Tibial artery (tissue), 4 donors: ENCODE measurements at regions not wholly inside any gene's neighbourhood (a gene's known extent, or its start where the extent isn't known, plus 50 kb on each side); places are given as distances from the start of the nearest gene placed in this dataset.

Experiments
- DNase-seq, 2 donors: peaks; one replicate each; pipeline ENCODE4 v3.0.0-alpha.2; 2019
- H3K27ac ChIP-seq, 2 donors: fragments of 200-600 bp; sonication (generic) in 1 of 2; 1 replicate in 1 of 2; 2 replicates in 1 of 2; pipeline ENCODE4 v1.5.1; 2018 to 2019; ENCODE audit warnings: mild to moderate bottlenecking in 1 of 2
- H3K27me3 ChIP-seq, 2 donors: fragments of 200-600 bp; sonication (generic) in 1 of 2; one replicate each; pipeline versions ENCODE4 v1.5.1 to v1.6.0; 2016 to 2019
- H3K36me3 ChIP-seq, 3 donors: fragments of 200-600 bp; sonication (generic) in 2 of 3; one replicate each; pipeline ENCODE4 v1.5.1; 2016 to 2019; ENCODE audit warnings: mild to moderate bottlenecking in 2 of 3
- H3K4me1 ChIP-seq, 4 donors: fragments of 200-600 bp; sonication (generic) in 2 of 4; 1 replicate in 3 of 4; 2 replicates in 1 of 4; pipeline ENCODE4 v1.5.1; 2016 to 2019
- H3K4me3 ChIP-seq, 2 donors: fragments of 200-600 bp; sonication (generic) in 1 of 2; 1 replicate in 1 of 2; 2 replicates in 1 of 2; pipeline ENCODE4 v1.5.1; 2018 to 2019; ENCODE audit warnings: mild to moderate bottlenecking in 2 of 2
- H3K9me3 ChIP-seq, 3 donors: fragments of 200-600 bp; sonication (generic) in 1 of 3; one replicate each; pipeline ENCODE4 v1.5.1; 2016 to 2019
- intact Hi-C: fragments of 100-400 bp; cut with DNase I; formaldehyde crosslinking; loops from one replicate; pipeline ENCODE4 v1.15.0; 2023; ENCODE audit warnings: low total_unique reads
- TF ChIP-seq, protein P1 (sequence below), 2 experiments: fragments of 200-600 bp in 1 of 2; fragments of 450-650 bp in 1 of 2; IDR thresholded peaks; one replicate each; pipeline ENCODE4 v1.5.1; 2017 to 2019; ENCODE audit warnings: antibody characterized with exemption in 2 of 2, mild to moderate bottlenecking in 1 of 2, moderate library complexity in 1 of 2

DNA sequence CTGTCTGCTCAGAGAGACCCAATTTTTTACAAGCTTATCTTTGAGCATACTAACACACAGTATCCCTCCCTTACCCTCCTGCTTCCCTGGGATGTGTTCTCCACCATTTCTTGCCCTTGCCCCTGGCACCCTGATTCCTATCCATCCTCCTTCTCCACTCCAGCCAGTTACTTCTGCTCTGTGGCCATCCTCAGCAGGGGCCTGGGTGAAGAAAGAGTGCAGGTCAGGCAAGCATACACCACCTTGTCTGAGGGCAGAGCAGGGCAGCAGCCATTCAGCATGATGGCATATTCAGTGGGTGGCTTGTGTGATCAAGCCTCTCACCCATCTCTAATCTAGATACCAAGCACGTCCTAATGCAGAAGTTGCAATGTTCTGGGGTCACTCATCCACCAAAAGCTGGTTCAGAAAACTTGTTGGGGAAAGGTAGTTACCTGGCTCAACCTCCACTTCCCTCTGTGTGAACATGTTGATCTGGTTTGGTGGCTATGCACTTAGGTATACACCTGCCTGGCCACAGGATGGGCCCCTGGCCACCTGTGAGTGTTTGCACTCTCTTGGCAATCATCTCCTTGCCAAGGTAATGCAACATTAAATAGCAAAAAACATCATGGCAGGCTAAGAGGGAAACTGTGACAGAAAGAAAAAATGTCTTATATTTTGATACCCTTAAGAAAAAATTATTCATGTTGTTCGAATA, 900.3 kb upstream of the MIR17HG start:
- Histone ChIP-seq H3K4me3 (no peak overlapping the region), H3K4me1 (peaks cover 0 to 19% (median 6%) of the 10 kb centered on the region in 4 donors), H3K27me3 (no peaks in the 10 kb centered on the region), H3K27ac (no peak overlapping the region), H3K9me3 (no peaks in the 10 kb centered on the region), H3K36me3 (no peaks in the 10 kb centered on the region)
- DNase-seq: no peak
- intact Hi-C loops: no loop called here
- TF ChIP-seq, protein P1, sequence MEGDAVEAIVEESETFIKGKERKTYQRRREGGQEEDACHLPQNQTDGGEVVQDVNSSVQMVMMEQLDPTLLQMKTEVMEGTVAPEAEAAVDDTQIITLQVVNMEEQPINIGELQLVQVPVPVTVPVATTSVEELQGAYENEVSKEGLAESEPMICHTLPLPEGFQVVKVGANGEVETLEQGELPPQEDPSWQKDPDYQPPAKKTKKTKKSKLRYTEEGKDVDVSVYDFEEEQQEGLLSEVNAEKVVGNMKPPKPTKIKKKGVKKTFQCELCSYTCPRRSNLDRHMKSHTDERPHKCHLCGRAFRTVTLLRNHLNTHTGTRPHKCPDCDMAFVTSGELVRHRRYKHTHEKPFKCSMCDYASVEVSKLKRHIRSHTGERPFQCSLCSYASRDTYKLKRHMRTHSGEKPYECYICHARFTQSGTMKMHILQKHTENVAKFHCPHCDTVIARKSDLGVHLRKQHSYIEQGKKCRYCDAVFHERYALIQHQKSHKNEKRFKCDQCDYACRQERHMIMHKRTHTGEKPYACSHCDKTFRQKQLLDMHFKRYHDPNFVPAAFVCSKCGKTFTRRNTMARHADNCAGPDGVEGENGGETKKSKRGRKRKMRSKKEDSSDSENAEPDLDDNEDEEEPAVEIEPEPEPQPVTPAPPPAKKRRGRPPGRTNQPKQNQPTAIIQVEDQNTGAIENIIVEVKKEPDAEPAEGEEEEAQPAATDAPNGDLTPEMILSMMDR (IDR thresholded peaks at IDR 0.05): no peak

DNA sequence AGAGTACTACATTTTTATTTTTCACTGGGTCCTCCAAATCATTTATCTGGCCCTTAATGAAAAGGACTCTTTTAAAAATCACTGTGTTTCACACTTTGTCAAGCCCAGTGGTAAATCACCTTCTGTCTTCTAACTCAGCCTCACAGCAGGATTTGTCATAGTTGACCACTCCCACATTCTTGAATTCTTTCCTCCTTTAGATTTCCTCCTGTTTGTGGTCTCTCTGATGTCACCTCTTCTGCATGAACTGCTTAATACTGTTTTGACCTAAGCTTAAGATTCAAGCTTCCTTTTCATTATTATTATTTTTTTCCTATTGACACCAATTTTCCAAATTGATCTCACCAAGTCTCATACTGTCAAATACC, 899.8 kb upstream of the MIR17HG start:
- no peak for DNase-seq
- TF ChIP-seq, protein P1 (IDR thresholded peaks at IDR 0.05): no peak
- Histone ChIP-seq H3K4me3 (no peak overlapping the region), H3K27ac (no peak overlapping the region), H3K4me1 (peaks cover 0 to 19% (median 6%) of the 10 kb centered on the region in 4 donors), H3K36me3 (no peaks in the 10 kb centered on the region), H3K9me3 (no peaks in the 10 kb centered on the region), H3K27me3 (no peaks in the 10 kb centered on the region)
- intact Hi-C loops: no loop called here

DNA sequence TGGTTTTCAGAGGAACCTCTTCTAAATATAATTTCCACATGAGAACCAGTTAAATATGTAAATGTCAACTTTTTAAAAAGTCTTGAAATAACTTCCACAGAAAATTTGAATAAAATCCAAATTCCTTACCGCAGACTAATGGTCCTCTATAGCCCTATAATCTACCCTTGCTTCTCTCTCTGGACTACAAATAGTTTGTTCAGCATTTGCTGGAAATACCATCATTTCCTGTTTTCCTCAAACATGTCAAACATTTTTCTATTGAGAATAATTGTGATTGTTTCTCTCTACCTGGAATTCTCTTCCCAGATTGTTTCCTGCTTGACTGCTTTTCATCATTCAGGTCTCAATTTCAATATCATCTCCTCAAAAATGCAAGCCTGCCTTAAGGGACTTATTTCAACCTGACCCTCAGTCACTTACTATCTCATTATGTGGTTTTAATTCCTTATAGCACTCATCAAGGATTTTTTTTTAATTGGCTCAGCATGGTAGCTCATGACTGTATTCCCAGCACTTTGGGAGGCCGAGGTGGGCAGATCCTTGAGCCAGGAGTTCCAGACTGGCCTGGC, 898.9 kb upstream of the MIR17HG start:
- Histone ChIP-seq H3K27me3 (no peaks in the 10 kb centered on the region), H3K4me1 (peaks cover 0 to 19% (median 6%) of the 10 kb centered on the region in 4 donors), H3K9me3 (no peaks in the 10 kb centered on the region), H3K4me3 (no peak overlapping the region), H3K27ac (no peak overlapping the region), H3K36me3 (no peaks in the 10 kb centered on the region)
- intact Hi-C loops: no loop called here
- TF ChIP-seq, protein P1 (IDR thresholded peaks at IDR 0.05): no peak
- no peak for DNase-seq

DNA sequence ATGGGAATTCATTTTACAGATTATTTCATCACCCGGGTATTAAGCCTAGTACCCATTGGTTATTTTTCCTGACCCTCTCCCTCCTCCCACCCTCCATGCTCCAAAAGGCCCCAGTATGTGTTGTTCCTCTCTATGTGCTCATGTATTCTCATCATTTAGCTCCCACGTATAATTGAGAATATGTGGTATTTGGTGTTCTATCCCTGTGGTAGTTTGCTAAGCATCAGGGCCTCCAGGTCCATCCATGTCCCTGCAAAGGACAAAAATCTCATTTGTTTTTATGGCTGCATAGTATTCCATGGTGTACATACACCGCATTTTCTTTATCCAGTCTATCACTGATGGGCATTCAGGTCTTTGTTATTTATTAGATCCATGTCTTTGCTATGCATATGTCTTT, 894.1 kb upstream of the MIR17HG start:
- H3K36me3 ChIP-seq: no peaks in the 10 kb centered on the region
- intact Hi-C loops: no loop called here
- no peak overlapping the region for H3K4me3 ChIP-seq
- DNase-seq: no peak
- H3K4me1 ChIP-seq: peaks cover 0 to 3% (median 0%) of the 10 kb centered on the region in 4 donors
- TF ChIP-seq, protein P1 (IDR thresholded peaks at IDR 0.05): no peak
- H3K27me3 ChIP-seq: no peaks in the 10 kb centered on the region
- no peaks in the 10 kb centered on the region for H3K9me3 ChIP-seq
- H3K27ac ChIP-seq: no peak overlapping the region

DNA sequence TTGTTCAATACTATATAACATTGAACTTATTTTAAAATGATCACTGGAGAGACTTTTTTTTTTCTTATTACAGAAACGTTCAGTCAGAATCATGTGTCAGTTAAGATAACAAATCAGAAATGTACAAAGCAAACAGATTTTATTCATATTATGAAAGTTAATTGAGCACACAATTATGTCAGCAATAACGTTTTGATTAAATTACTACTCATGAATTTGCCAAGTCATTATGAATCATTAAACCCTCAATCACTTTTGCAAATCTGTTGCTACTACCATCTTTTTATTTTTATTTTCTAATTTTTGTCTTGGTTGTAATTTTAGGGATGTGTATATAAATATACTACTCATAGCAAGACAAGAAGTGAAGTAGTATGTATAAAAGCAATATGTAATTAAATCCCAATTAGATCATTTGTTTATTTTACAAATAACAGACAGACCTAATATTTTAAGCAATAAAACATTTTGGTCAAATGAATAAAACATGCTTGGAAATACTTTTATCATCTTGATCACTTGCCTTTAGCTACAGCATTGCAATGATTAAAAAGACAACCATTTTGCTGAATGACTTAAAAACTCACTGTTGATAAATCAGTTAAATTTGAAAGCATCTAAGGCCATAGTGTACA, 893.4 kb upstream of the MIR17HG start:
- no peak for DNase-seq
- H3K36me3 ChIP-seq: no peaks in the 10 kb centered on the region
- H3K4me3 ChIP-seq: no peak overlapping the region
- H3K9me3 ChIP-seq: no peaks in the 10 kb centered on the region
- TF ChIP-seq, protein P1 (IDR thresholded peaks at IDR 0.05): no peak
- no peaks in the 10 kb centered on the region for H3K4me1 ChIP-seq
- no peaks in the 10 kb centered on the region for H3K27me3 ChIP-seq
- intact Hi-C loops: no loop called here
- H3K27ac ChIP-seq: no peak overlapping the region
